GM18520 (cell line): ENCODE measurements at regions not wholly inside any gene's neighbourhood (a gene's known extent, or its start where the extent isn't known, plus 50 kb on each side); places are given as distances from the start of the nearest gene placed in this dataset.

Experiments used
- ATAC-seq: cut with Tn5 transposase; IDR thresholded peaks from one replicate; pipeline ENCODE4 v1.9.1; 2021; ENCODE audit not compliant: unreplicated experiment

DNA sequence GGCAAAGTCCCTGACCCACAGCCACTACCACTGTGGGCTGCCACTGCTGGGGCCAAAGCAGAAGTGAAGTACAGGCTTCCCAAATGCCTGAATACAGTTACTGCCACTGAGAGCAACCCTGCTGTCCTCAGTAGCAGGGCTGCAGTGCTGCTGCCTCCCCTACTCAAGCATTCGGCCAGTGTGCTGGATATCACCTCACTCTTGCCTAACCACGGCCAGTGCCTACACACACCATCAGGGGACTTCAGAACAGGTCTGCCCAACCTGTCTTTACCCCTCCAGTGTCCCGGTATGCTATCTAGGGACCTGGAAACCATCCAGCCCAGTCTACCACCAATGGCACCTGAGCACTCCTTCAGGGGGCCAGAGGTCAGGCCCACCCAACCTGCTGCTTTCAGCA, 261.5 kb upstream of the COL8A1 start:
- no peak for ATAC-seq

GRCh38 chr3:99373846-99374210, 264.6 kb upstream of the COL8A1 start:
- ATAC-seq: no peak

DNA sequence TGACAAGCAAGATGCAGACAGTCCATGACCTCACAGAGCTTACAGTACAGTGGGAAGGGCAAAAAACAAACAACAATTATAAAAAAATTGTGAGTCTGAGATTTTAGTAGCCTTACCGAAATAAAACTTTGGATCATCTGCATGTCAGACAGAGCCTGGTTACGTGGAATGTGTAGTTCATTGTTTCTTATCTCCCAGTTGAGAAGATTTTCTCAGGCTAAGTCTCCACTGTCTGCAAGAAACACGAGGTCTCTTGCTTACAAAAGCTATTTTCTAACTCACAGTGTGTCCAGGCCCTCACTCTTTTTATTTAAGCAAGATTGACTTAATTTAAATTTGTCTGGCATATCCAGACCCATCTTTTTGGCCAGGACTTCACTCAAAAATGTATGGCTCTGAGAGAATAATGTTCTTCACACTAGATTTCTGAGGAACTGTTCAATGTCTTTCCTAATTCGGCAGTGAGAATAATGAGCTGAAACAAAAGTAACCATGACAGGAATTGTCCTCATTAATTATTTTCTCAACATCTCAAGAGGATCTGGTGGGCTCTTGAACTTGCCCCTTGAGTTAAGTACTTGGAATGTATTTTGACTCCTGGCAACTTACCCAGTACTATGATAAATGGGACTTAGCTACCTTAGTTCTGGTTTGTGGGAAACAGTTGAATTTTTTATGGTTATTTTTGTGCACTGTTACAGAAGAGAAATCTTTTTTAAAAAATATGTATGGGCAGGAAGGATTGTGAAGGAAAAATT, 265.1 kb upstream of the COL8A1 start:
- ATAC-seq: no peak

- ATAC-seq: no peak
Measured at GRCh38 chr3:99366663-99367429, 271.5 kb upstream of the COL8A1 start.

GRCh38 chr3:99365979-99366378, 272.4 kb upstream of the COL8A1 start:
- ATAC-seq: no peak

GRCh38 chr3:99365396-99365795, 273.0 kb upstream of the COL8A1 start:
- ATAC-seq: no peak

- ATAC-seq: no peak
Measured at GRCh38 chr3:99357131-99357530, 281.3 kb upstream of the COL8A1 start.

GRCh38 chr3:99356696-99357095, 281.7 kb upstream of the COL8A1 start:
- ATAC-seq: no peak

- no peak for ATAC-seq
Measured at GRCh38 chr3:99355465-99355864, 282.9 kb upstream of the COL8A1 start.

DNA sequence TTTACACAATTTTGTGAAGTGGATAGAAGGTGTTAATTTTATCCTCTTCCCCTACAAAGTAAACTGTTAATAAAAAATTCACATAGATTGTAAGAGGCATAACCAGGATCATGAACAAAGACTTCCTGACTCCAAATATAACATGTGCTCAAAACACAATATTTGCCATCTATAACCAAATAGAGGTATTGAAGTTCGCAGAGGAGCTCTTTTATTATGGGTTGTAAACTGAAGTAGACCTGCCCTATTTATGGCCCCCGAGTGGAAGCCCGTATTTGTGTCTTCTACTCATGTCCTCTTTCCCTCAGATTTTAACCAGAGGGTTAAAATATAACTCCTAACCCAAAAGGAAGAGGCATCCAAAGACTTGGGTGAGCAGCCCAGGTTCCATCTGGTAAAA, 285.6 kb upstream of the COL8A1 start:
- no peak for ATAC-seq

DNA sequence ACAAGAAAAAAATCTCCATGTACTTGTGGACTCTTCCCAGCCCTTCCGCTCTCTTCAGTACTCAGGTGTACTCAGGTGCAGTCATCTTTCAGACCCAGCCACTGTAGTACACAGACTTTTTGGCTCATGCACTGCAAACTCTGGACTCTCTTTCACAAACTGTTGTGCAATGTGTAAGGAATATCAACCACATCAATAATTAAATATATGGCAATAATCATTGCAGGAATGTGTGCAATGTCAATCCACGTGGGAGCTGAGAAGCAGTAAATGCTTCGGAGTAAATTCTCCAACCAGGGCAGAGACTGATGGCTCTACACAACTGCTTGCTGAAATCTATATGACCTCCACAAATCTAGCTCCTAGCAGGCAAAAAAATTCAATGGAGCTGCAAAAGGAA, 287.3 kb upstream of the COL8A1 start:
- no peak for ATAC-seq

DNA sequence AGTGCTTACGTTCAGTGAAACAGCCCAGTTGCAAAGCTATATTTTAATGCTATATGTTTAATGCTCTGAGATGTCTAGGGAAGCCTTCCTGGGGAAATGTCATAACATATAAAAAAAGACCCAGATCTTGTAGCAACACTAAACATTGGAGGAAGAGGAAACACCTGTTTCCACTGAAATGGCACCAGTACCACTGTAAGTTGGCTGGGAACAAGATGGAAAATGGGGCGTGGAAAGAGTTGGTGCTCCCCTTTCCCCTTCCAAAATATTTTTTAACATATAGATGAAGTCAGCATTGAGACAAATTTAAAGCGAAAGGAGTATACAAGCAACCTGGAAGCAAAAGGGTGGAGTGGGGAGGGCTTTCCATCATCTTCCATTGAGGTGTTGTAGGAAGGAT, 289.9 kb upstream of the COL8A1 start:
- ATAC-seq: no peak

- ATAC-seq: no peak
Measured at GRCh38 chr3:99344216-99344615, 294.2 kb upstream of the COL8A1 start.

DNA sequence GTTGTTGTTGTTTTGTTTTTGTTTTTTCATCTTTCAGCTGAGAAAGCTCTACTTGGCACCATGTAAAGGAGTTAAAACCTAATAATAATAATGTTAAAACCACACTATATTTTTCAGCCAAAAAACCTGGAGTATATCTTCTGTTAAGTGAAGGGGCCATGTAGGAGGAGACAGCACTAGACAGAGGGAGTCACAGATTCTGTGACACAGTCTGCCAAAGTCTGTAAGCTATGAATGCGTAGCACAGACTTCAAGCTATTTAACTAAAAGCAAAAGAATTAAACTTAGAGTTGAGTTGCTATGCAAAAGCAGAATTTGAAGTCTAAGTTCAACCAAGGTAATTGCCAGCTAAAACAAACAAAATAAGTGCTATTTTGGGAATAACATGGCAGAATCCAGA, 296.0 kb upstream of the COL8A1 start:
- no peak for ATAC-seq

DNA sequence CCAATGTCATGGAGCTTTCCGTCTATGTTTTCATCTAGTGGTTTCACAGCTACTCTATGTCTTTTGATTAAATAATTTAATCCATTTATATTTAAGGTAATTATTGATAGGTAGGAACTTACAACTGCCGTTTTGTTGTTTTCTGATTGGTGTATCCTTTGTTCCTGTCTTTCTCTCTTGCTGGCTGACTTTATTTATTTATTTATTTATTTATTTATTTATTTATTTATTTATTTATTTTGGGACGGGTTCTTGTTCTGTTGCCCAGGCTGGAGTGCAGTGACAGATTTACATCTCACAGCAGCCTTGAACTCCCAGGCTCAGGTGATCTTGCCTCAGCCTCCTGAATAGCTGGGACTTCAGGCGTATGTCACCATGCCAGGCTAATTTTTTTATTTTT, 299.2 kb upstream of the COL8A1 start:
- no peak for ATAC-seq

- ATAC-seq: no peak
Measured at GRCh38 chr3:99332718-99333117, 305.7 kb upstream of the COL8A1 start.

- ATAC-seq: no peak
Measured at GRCh38 chr3:99332276-99332675, 306.1 kb upstream of the COL8A1 start.

DNA sequence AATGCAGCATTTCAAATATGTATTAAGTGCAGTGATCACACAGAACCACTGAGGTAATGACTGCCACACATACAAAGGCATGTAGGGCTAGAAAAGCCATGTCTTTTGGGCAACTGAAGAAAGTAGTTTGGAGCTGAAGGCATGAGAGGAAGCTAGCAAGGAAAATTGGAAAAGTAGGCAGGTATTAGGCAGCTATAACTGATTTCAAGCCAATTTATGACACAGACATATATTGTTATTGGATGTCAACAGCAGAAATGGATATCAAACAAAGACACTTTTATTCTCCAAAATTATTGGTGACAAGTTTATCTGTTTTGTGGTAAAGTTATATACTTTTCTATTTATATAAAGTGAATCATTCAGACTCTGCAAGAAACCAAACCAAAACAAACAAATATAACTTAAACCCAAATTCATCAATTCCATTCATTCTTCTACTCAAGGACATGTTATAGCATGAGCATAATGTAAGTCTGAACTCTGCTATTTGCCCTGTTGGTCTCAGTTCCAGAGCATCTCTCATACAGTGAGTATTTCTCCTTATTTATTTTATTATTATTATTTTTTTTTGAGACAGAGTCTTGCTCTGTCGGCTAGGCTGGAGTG, 307.4 kb upstream of the COL8A1 start:
- no peak for ATAC-seq

- no peak for ATAC-seq
Measured at GRCh38 chr3:99330281-99330680, 308.1 kb upstream of the COL8A1 start.

- ATAC-seq: no peak
Measured at GRCh38 chr3:99325402-99325801, 313.0 kb upstream of the COL8A1 start.

DNA sequence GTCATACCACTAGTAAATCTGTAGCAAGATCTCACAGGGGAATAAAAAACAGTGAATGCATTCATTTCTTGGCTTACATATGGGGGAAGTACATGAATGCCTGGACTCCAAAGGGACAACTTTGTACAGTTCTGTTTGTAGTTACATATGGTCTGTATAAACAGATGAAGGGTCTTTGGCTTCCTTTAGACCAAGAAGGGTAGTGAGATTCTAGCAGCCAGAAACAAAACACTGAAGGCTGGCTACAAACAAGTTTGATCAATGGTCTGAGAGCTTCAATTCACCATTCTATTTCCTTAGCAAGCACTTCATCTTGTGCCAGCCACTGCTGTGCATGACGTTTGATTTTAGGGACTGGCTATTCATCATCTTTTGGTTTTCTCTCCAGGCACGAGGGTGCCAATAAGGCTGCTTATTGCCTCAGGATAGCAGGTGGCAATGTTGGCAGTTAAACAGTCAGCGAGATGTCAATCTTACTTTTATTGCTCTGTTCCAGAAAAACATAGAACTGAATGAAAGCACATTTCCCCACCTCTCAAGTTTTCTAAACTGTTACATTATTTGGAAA, 313.7 kb upstream of the COL8A1 start:
- ATAC-seq: no peak

- no peak for ATAC-seq
Measured at GRCh38 chr3:99323940-99324339, 314.5 kb upstream of the COL8A1 start.
